CD14-positive monocyte (primary cell): ENCODE measurements at regions not wholly inside any gene's neighbourhood (a gene's known extent, or its start where the extent isn't known, plus 50 kb on each side); places are given as distances from the start of the nearest gene placed in this dataset. TPM values are rescaled to one million over a fixed set of nuclear protein-coding genes. Genes with fewer than 3 reads are reported as not detected.
A peak's percentile ranks its signal among the peaks of the same experiment; 100 is the strongest.
"Not testable (repeated sequence)": the region's sequence is repeated elsewhere in the genome, so short reads cannot be mapped to it uniquely, and the experiment has no call there.

Experiments used
- DNase-seq, 3 donors: peaks; one replicate each; pipeline ENCODE4 v3.0.0-alpha.2; 2011 to 2022
- H2AFZ ChIP-seq: 2 replicates; pipeline ENCODE4 v1.6.0; 2012; ENCODE audit warnings: mild to moderate bottlenecking, low read depth, low read length, inconsistent platforms; ENCODE audit not compliant: insufficient read depth, poor library complexity, severe bottlenecking
- H3K27ac ChIP-seq, 2 donors: 1 replicate in 1 of 2; 2 replicates in 1 of 2; pipeline ENCODE4 v1.5.1; 2012 to 2013; ENCODE audit warnings: low read length in 2 of 2, control low read depth in 1 of 2, inconsistent platforms in 1 of 2, low read depth in 1 of 2, mild to moderate bottlenecking in 1 of 2
- H3K27me3 ChIP-seq, 2 donors: one replicate each; pipeline versions ENCODE4 v1.6.0 to v1.6.1; 2011 to 2013; ENCODE audit warnings: low read length in 2 of 2; ENCODE audit not compliant: control insufficient read depth in 2 of 2, insufficient read depth in 2 of 2
- H3K36me3 ChIP-seq, 2 donors: replicated peaks in 1 of 2; 1 replicate in 1 of 2; 2 replicates in 1 of 2; pipeline versions ENCODE4 v1.5.1 to v1.6.1; 2012 to 2013; ENCODE audit warnings: low read length in 2 of 2, control low read depth in 1 of 2, inconsistent platforms in 1 of 2, mild to moderate bottlenecking in 1 of 2; ENCODE audit not compliant: insufficient read depth in 2 of 2, control insufficient read depth in 1 of 2
- H3K4me1 ChIP-seq, 2 donors: 1 replicate in 1 of 2; 2 replicates in 1 of 2; pipeline versions ENCODE4 v1.5.1 to v1.6.1; 2012 to 2013; ENCODE audit warnings: low read length in 2 of 2, control low read depth in 1 of 2, inconsistent platforms in 1 of 2, mild to moderate bottlenecking in 1 of 2, moderate library complexity in 1 of 2; ENCODE audit not compliant: insufficient read depth in 2 of 2, control insufficient read depth in 1 of 2
- H3K4me2 ChIP-seq: replicated peaks from 2 replicates; pipeline ENCODE3; 2012; ENCODE audit warnings: low read length, moderate library complexity, mild to moderate bottlenecking; ENCODE audit not compliant: poor library complexity, severe bottlenecking; ENCODE audit errors: extremely low read depth
- H3K4me3 ChIP-seq, 3 experiments: fragments of 200-600 bp in 1 of 3; sonication (generic) in 1 of 3; replicated peaks in 1 of 3; 1 replicate in 2 of 3; 2 replicates in 1 of 3; pipeline ENCODE4 v1.5.1; 2011 to 2013; ENCODE audit warnings: low read length in 3 of 3, mild to moderate bottlenecking in 3 of 3, control low read depth in 2 of 3, low read depth in 2 of 3, inconsistent platforms in 1 of 3, moderate library complexity in 1 of 3
- H3K79me2 ChIP-seq: 2 replicates; pipeline ENCODE4 v1.6.0; 2012; ENCODE audit warnings: mild to moderate bottlenecking, control low read depth, inconsistent platforms, low read length, moderate library complexity; ENCODE audit not compliant: insufficient read depth
- H3K9ac ChIP-seq: 2 replicates; pipeline ENCODE4 v1.6.0; 2017; ENCODE audit warnings: low read length, mild to moderate bottlenecking; ENCODE audit not compliant: insufficient read depth, poor library complexity, severe bottlenecking
- H3K9me3 ChIP-seq, 2 donors: replicated peaks in 1 of 2; 1 replicate in 1 of 2; 2 replicates in 1 of 2; pipeline versions ENCODE4 v1.5.1 to v1.6.1; 2012 to 2013; ENCODE audit warnings: low read length in 2 of 2, control low read depth in 1 of 2; ENCODE audit not compliant: control insufficient read depth in 1 of 2, insufficient read depth in 1 of 2
- H4K20me1 ChIP-seq: 2 replicates; pipeline ENCODE4 v1.6.0; 2012; ENCODE audit warnings: mild to moderate bottlenecking, low read length, control low read depth, moderate library complexity; ENCODE audit not compliant: insufficient read depth
- H3K27ac Mint-ChIP-seq, 7 donors: one replicate each; pipeline ENCODE4 v1.8.0; 2020; ENCODE audit warnings: mild to moderate bottlenecking in 7 of 7, mixed read lengths in 7 of 7, moderate library complexity in 6 of 7, inconsistent platforms in 2 of 7
- H3K27me3 Mint-ChIP-seq, 3 donors: one replicate each; pipeline ENCODE4 v1.8.0; 2021 to 2022; ENCODE audit warnings: low read depth in 3 of 3, mild to moderate bottlenecking in 3 of 3, mixed read lengths in 3 of 3, moderate library complexity in 3 of 3, inconsistent platforms in 1 of 3
- H3K36me3 Mint-ChIP-seq, 2 donors: one replicate each; pipeline ENCODE4 v1.8.0; 2020; ENCODE audit warnings: mixed read lengths in 2 of 2, inconsistent platforms in 1 of 2, mild to moderate bottlenecking in 1 of 2
- H3K4me1 Mint-ChIP-seq: one replicate; pipeline ENCODE4 v1.8.0; 2020; ENCODE audit warnings: mild to moderate bottlenecking, mixed read lengths
- H3K4me3 Mint-ChIP-seq, 2 donors: one replicate each; pipeline ENCODE4 v1.8.0; 2020; ENCODE audit warnings: mild to moderate bottlenecking in 2 of 2, mixed read lengths in 2 of 2, moderate library complexity in 1 of 2
- H3K9me3 Mint-ChIP-seq, 7 donors: one replicate each; pipeline ENCODE4 v1.8.0; 2020 to 2022; ENCODE audit warnings: mixed read lengths in 7 of 7, mild to moderate bottlenecking in 6 of 7, moderate library complexity in 6 of 7, inconsistent platforms in 2 of 7
- CTCF ChIP-seq: fragments of 200-600 bp; IDR thresholded peaks from one replicate; pipeline ENCODE4 v1.8.0; 2022; ENCODE audit warnings: antibody characterized with exemption, mild to moderate bottlenecking
- WGBS: methylation state at CpG from one replicate; pipeline ENCODE4 v1.1.5; 2013; ENCODE audit warnings: missing lambda C conversion rate; ENCODE audit not compliant: insufficient coverage; 5-methylcytosine and 5-hydroxymethylcytosine counted together
- intact Hi-C, 2 donors: fragments of 100-400 bp; cut with micrococcal nuclease; formaldehyde crosslinking; loops; one replicate each; pipeline versions ENCODE4 v1.15.0 to v1.15.1; 2023
- small RNA-seq: library from RNA; depleted of rRNA; stranded (forward); fragments of <200 nt; gene quantifications from one replicate; pipeline ENCODE3, GENCODE V24; 2012; ENCODE audit warnings: low read depth; ENCODE audit not compliant: insufficient read length

GRCh38 chr4:184967699-184968098 is 50.6 kb upstream of the HELT start:
- 100% methylated on average over 5 of the region's 15 CpGs for WGBS
- H3K9me3 ChIP-seq, result peaks cover 9 to 11% of the 10 kb centered on the region in 2 donors
- H3K4me3 ChIP-seq, H3K27me3 ChIP-seq, H3K36me3 ChIP-seq, H3K4me3 Mint-ChIP-seq, H3K4me1 ChIP-seq, H4K20me1 ChIP-seq, H3K36me3 Mint-ChIP-seq, H2AFZ ChIP-seq, DNase-seq, H3K79me2 ChIP-seq, H3K9ac ChIP-seq, H3K4me2 ChIP-seq, H3K27ac ChIP-seq, H3K4me1 Mint-ChIP-seq: not testable (repeated sequence)
- intact Hi-C loops, result loop anchor here in 1 of 2 donors (10.0 kb wide), 1 partner anchor 143 kb away; the partner anchor contains the start of gene ACSL1
- Mint-ChIP-seq H3K27me3 (peaks cover 4 to 16% (median 5%) of the 10 kb centered on the region in 3 donors), H3K27ac (peak overlapping the region in 2 of 7 donors; percentile 28 to 48), H3K9me3 (peaks cover 13 to 38% (median 24%) of the 10 kb centered on the region in 7 donors)

- no peak overlapping the region for H2AFZ ChIP-seq
- intact Hi-C loops, result loop anchor here in 1 of 2 donors (10.0 kb wide), 1 partner anchor 144 kb away; the partner anchor contains the start of gene ACSL1
- H3K4me1 Mint-ChIP-seq, result peaks cover 11% of the 10 kb centered on the region
- no peak for DNase-seq
- TF ChIP-seq CTCF, result no peak
- H3K9me3 Mint-ChIP-seq, result peaks cover 13 to 38% (median 24%) of the 10 kb centered on the region in 7 donors
- peaks cover 9 to 10% of the 10 kb centered on the region in 2 donors for H3K4me1 ChIP-seq
- H3K4me3 ChIP-seq, result no peak overlapping the region
- no CpG with 5 or more reads among the region's 3 CpGs for whole genome bisulfite sequencing
- H3K4me3 Mint-ChIP-seq, result no peak overlapping the region
- H3K27ac Mint-ChIP-seq, result no peak overlapping the region
- no peaks in the 10 kb centered on the region for H3K27me3 ChIP-seq
- H3K9me3 ChIP-seq, result peaks cover 9 to 11% of the 10 kb centered on the region in 2 donors
- no peak overlapping the region for H3K4me2 ChIP-seq
- no peaks in the 10 kb centered on the region for H3K36me3 ChIP-seq
- peaks cover 5 to 10% of the 10 kb centered on the region in 2 donors for H3K36me3 Mint-ChIP-seq
- no peak overlapping the region for H3K9ac ChIP-seq
- H3K79me2 ChIP-seq, result no peaks in the 10 kb centered on the region
- H3K27ac ChIP-seq, result no peak overlapping the region
- H3K27me3 Mint-ChIP-seq, result peaks cover 2 to 16% (median 5%) of the 10 kb centered on the region in 3 donors
- no peaks in the 10 kb centered on the region for H4K20me1 ChIP-seq
Measured at GRCh38 chr4:184968366-184968765, 49.9 kb upstream of the HELT start.

Small RNA genes lying in the stretch of these regions (small RNA-seq; reads per million reads assigned to genes)
- not detected for gene MIR4455
